ENCODE measurements at regions not wholly inside any gene's neighbourhood (a gene's known extent, or its start where the extent isn't known, plus 50 kb on each side); places are given as distances from the start of the nearest gene placed in this dataset.

GRCh38 chr4:111800551-111800950 is 344.7 kb upstream of the FAM241A start:
- no peak for TF ChIP-seq CTCF (IDR thresholded peaks at IDR 0.05; ENCODE audit: borderline replicate concordance, extremely low read depth, insufficient read depth)
- H3K36me3 ChIP-seq (ENCODE audit: control insufficient read depth in 2 of 3, insufficient read depth in 3 of 3, low read length in 3 of 3), result no peaks in the 10 kb centered on the region
- no peak overlapping the region for H3K27ac ChIP-seq (ENCODE audit: low read depth in 2 of 2, low read length in 2 of 2)
- H3K4me1 ChIP-seq (ENCODE audit: control insufficient read depth in 2 of 3, insufficient read depth in 2 of 3, low read depth in 1 of 3, low read length in 3 of 3), result no peaks in the 10 kb centered on the region
- H3K27me3 ChIP-seq (ENCODE audit: control insufficient read depth, insufficient read depth, low read length), result no peaks in the 10 kb centered on the region
- DNase-seq, result no peak
- no peak for FAIRE-seq
- no peak overlapping the region for H3K9ac ChIP-seq (ENCODE audit: low read length in 3 of 3)
- H3K4me3 ChIP-seq (ENCODE audit: low read length in 3 of 3), result no peak overlapping the region
- H3K9me3 ChIP-seq (ENCODE audit: control insufficient read depth in 2 of 3, insufficient read depth in 1 of 3, low read length in 3 of 3), result no peaks in the 10 kb centered on the region
- intact Hi-C loops (cut with DNase I), result no loop called here

GRCh38 chr4:111802191-111802590 is 343.1 kb upstream of the FAM241A start:
- DNase-seq (no peak), FAIRE-seq (no peak)
- Histone ChIP-seq H3K27me3 (ENCODE audit: control insufficient read depth, insufficient read depth, low read length) (no peaks in the 10 kb centered on the region), H3K9me3 (ENCODE audit: control insufficient read depth in 2 of 3, insufficient read depth in 1 of 3, low read length in 3 of 3) (peaks cover 0 to 4% (median 0%) of the 10 kb centered on the region in 3 donors), H3K4me1 (ENCODE audit: control insufficient read depth in 2 of 3, insufficient read depth in 2 of 3, low read depth in 1 of 3, low read length in 3 of 3) (no peaks in the 10 kb centered on the region), H3K9ac (ENCODE audit: low read length in 3 of 3) (no peak overlapping the region), H3K27ac (ENCODE audit: low read depth in 2 of 2, low read length in 2 of 2) (no peak overlapping the region), H3K4me3 (ENCODE audit: low read length in 3 of 3) (no peak overlapping the region), H3K36me3 (ENCODE audit: control insufficient read depth in 2 of 3, insufficient read depth in 3 of 3, low read length in 3 of 3) (no peaks in the 10 kb centered on the region)
- intact Hi-C loops (cut with DNase I), result no loop called here
- TF ChIP-seq CTCF (IDR thresholded peaks at IDR 0.05; ENCODE audit: borderline replicate concordance, extremely low read depth, insufficient read depth), result no peak

- Histone ChIP-seq H3K4me3 (ENCODE audit: low read length in 3 of 3) (no peak overlapping the region), H3K4me1 (ENCODE audit: control insufficient read depth in 2 of 3, insufficient read depth in 2 of 3, low read depth in 1 of 3, low read length in 3 of 3) (no peaks in the 10 kb centered on the region), H3K36me3 (ENCODE audit: control insufficient read depth in 2 of 3, insufficient read depth in 3 of 3, low read length in 3 of 3) (no peaks in the 10 kb centered on the region), H3K9me3 (ENCODE audit: control insufficient read depth in 2 of 3, insufficient read depth in 1 of 3, low read length in 3 of 3) (peaks cover 0 to 4% (median 0%) of the 10 kb centered on the region in 3 donors), H3K9ac (ENCODE audit: low read length in 3 of 3) (no peak overlapping the region), H3K27ac (ENCODE audit: low read depth in 2 of 2, low read length in 2 of 2) (no peak overlapping the region), H3K27me3 (ENCODE audit: control insufficient read depth, insufficient read depth, low read length) (no peaks in the 10 kb centered on the region)
- TF ChIP-seq CTCF (IDR thresholded peaks at IDR 0.05; ENCODE audit: borderline replicate concordance, extremely low read depth, insufficient read depth), result no peak
- FAIRE-seq (no peak), DNase-seq (no peak)
- intact Hi-C loops (cut with DNase I), result no loop called here
Measured at GRCh38 chr4:111806331-111806730, 338.9 kb upstream of the FAM241A start.

- Histone ChIP-seq H3K9ac (ENCODE audit: low read length in 3 of 3) (no peak overlapping the region), H3K36me3 (ENCODE audit: control insufficient read depth in 2 of 3, insufficient read depth in 3 of 3, low read length in 3 of 3) (no peaks in the 10 kb centered on the region), H3K4me1 (ENCODE audit: control insufficient read depth in 2 of 3, insufficient read depth in 2 of 3, low read depth in 1 of 3, low read length in 3 of 3) (no peaks in the 10 kb centered on the region), H3K27me3 (ENCODE audit: control insufficient read depth, insufficient read depth, low read length) (no peaks in the 10 kb centered on the region), H3K27ac (ENCODE audit: low read depth in 2 of 2, low read length in 2 of 2) (no peak overlapping the region), H3K9me3 (ENCODE audit: control insufficient read depth in 2 of 3, insufficient read depth in 1 of 3, low read length in 3 of 3) (peaks cover 0 to 4% (median 0%) of the 10 kb centered on the region in 3 donors), H3K4me3 (ENCODE audit: low read length in 3 of 3) (no peak overlapping the region)
- FAIRE-seq (no peak), DNase-seq (peak in 3 of 5 donors; percentile 42 to 79 (median 75))
- TF ChIP-seq CTCF (IDR thresholded peaks at IDR 0.05; ENCODE audit: borderline replicate concordance, extremely low read depth, insufficient read depth), result no peak
- intact Hi-C loops (cut with DNase I), result no loop called here
Measured at GRCh38 chr4:111807576-111807975, 337.7 kb upstream of the FAM241A start.
